GM21360 (cell line): ENCODE measurements at regions not wholly inside any gene's neighbourhood (a gene's known extent, or its start where the extent isn't known, plus 50 kb on each side); places are given as distances from the start of the nearest gene placed in this dataset.

Source experiments
- ATAC-seq: cut with Tn5 transposase; IDR thresholded peaks from one replicate; pipeline ENCODE4 v1.9.1; 2021; ENCODE audit warnings: mild to moderate bottlenecking, moderate library complexity; ENCODE audit not compliant: unreplicated experiment

- ATAC-seq, result no peak
Measured at GRCh38 chr9:129390541-129390940, 212.5 kb upstream of the IER5L start.

GRCh38 chr9:129387822-129388221, 209.8 kb upstream of the IER5L start:
- no peak for ATAC-seq

DNA sequence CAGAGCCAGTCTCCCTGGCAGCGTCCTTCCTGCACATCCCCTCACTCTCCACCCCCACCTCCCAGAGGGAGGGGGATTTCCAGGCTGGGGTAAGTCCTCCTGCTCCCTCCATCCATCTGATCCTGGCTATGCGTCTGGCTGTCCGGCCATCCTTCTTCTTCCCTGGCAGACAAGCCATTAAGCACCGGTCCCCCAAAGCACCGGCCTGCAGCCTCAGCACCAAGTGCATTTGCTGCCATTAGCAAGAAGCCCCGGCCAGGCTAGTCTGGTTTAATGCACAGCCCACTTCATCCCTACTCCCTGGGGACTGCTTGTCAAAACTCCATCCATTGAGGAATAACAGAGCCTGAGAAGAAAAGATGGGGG, 208.7 kb upstream of the IER5L start:
- no peak for ATAC-seq

DNA sequence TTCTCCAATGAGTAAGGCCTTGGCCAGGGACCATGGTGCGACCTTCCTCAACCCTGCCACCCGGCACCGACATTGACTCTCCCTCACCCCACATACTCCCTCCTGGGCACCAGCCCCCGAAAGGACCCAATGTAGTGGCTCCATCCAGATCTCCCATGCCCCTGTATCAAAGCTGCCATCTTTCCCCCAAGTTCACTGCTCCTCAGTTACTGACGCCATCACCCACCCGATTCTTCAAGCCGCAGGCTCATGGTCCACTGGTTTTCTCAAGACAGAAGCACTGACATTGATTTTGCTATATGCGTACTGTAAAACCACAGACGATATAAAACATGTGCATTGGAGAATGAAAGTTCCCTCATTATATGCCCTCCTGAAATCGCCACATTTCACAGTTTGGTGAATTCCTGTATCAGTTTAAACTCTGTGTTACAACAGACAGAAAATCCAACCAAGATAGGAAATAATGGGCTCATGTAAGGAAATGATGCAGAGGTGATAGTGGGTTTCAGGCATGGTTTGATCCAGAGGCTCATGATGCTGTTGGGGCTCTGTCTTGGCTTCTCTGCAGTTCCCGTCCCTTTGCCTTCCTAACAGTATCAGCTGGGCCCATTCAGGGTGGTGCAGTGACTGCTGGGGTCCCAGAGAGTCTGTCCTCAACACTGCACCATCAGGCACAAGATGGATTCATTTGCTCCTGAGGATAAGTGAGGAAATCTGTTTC, 207.3 kb upstream of the IER5L start:
- no peak for ATAC-seq

DNA sequence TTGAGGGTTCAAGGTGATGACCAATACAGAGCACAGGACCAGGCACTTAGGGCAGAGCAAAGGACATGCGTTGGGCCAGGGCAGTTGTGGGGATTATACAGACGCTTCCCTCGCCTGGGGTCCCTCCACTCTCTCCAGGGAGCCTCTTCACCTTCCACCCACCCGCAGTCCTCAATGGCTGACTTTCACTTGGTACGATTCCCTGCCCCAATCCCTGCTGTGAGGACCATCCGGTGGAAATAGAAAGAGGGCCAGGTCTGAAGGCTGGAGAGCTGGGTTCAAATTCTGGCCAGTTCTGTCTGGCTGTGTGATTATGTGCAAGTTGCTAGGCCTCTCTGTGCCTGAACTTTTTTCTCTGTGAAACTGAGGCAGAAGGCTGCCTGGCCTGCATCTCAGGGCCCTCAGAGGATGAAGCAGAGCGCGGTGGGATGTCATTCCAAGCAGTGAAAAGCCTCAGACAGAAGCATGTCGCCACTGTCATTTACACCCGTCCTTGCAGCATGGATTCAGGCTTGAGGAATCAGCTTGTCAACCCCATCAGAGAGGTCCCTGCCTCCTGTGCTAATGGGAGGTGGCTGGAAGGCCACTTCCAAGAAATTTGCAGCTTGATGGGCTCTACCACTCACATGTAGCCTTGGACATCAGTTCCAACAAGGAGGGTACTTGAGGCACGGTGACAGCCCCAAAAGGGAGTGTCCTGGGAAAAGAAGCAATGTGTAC, 206.6 kb upstream of the IER5L start:
- no peak for ATAC-seq

GRCh38 chr9:129383561-129384490, 205.8 kb upstream of the IER5L start:
- ATAC-seq, result no peak

DNA sequence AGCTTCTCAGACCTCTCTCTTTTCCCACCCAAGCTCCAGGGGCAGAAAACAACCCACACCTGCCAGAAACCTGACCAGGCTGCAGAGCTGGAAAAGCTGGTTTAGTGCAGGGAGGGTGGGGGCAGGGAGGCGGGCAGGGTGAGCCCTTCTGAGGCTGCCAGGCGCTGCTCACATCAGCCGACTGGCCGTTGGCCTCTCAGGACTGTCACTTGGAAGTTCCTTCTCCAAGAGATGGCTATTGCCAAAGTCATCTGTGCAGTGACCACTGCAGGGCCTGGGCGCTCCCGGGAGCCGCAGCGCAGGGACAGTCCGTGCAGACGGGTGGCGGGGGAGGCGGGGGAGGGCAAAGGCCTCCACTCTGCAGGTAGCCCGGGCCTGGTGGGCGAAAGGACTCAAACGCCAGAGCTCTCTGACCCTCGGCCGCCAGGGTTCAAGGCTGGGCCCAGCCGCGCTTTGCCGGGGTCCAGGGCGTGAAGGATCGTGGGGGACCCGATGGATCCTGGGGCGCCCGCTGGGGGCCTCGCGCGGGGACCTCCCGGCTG, 205.0 kb upstream of the IER5L start:
- no peak for ATAC-seq

- ATAC-seq, result no peak
Measured at GRCh38 chr9:129382281-129383018, 204.4 kb upstream of the IER5L start.

- no peak for ATAC-seq
Measured at GRCh38 chr9:129381481-129381957, 203.5 kb upstream of the IER5L start.

DNA sequence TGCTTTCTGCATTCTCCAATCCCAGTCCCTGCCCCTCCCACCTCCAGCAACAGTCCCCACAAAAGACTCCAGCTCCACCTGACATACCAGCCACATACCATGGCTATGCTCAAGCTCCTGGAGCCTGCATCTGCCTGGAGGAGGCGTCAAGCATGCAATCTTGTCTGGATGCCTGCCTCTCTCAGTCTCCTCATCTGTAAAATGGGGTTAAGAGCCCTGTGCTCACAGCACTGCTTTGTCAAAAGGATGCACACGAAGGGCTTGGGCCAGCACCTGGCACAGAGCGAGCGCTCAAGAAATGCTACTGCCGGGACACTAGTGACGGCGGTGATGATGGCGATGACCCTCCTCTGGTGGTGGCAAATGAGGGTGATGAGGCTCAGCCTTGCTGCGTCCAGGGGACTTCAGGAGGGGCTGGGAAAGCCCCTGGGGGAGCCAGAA, 202.9 kb upstream of the IER5L start:
- no peak for ATAC-seq

- ATAC-seq, result no peak
Measured at GRCh38 chr9:129379886-129380285, 201.8 kb upstream of the IER5L start.

GRCh38 chr9:129379181-129379836, 201.2 kb upstream of the IER5L start:
- no peak for ATAC-seq

DNA sequence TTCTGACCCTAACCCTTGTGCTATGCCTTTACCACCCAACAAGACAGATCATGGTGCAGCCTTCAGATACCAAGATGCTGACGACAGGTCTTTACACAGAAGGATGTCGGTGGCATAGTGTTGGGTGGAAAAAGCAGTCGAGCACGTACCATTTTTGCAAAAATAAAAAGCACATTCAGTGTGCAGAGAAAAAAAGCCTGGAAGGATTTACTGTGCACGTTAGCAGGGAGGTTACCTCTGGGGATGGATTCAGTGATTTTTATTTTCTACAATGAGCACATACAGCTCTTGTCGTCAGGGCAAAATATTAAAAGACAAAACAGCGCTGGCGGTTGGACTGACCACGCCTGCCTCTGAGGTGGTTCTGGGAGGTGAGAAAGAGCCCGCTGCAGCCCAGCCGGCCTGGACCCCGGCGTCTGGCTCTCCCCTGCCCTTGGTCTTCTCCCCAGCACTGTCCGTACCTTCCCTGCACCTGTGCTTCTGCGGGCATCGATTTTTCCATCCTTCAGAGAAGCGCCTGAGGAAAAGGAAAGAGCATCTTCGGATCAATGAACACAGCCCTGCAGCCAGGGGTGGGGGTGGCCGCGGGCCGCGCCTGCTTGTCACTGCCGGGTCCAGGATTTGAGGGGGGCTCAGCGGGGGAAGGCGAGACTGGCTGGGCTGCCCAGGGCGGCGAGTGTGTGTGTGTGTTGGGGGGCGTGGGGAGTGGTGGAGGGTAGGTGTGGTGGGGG, 200.0 kb upstream of the IER5L start:
- no peak for ATAC-seq

- ATAC-seq, result no peak
Measured at GRCh38 chr9:129377181-129377580, 199.1 kb upstream of the IER5L start.

DNA sequence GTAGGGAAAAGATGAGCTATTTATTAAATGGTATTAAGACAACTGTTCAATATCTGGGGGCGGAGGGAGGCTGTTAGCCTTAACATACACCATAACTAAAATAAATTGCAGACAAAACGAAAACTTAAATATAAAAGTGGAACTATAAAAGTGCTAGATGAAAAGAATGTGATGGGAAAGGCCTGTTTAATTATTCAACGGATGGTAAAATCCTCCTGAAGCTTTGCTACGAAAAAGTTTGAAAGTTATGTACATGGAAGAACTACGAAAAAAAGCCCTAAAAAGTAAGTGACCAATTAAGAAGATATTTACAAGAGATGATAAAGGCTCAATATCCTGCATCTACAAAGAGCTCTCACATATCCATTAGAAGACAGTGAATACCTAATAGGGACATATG, 197.8 kb upstream of the IER5L start:
- no peak for ATAC-seq

DNA sequence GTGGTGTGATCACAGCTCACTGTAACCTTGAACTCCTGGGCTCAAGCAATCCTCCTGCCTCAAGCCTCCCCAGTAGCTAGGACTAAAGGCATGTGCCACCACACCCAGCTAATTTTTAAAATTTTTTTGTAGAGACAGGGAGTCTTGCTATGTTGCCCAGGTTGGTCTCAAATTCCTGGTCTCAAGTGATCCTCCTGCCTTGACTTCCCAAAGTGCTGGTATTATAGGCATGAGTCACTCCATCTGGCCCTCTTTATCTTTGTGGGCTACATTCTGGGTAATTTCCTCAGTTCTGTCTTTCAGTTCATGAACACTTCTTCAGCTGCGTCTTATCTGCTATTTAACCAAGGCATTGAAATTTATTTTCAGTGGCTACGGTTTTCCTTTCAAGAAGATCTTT, 196.6 kb upstream of the IER5L start:
- ATAC-seq, result no peak

GRCh38 chr9:129374231-129374630, 196.2 kb upstream of the IER5L start:
- no peak for ATAC-seq

DNA sequence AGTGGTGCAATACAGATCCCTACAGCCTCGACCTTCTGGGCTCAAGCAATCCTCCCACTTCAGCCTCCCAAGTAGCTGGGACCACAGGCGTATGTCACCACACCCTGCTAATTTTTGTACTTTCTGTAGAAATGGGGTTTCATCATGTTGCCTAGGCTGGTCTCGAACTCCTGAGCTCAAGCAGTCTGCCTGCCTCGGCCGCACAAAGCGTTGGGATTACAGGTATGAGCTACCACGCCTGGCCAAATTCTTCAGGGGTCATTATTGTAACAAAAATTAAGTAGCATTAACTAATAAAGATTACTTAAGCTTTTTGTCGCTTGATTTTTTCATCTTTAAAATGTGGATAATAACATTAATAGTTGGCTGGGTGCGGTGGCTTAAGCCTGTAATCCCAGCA, 195.3 kb upstream of the IER5L start:
- ATAC-seq, result no peak

GRCh38 chr9:129370770-129371169, 192.7 kb upstream of the IER5L start:
- no peak for ATAC-seq
